WERI-Rb-1 (cell line): ENCODE measurements at regions not wholly inside any gene's neighbourhood (a gene's known extent, or its start where the extent isn't known, plus 50 kb on each side); places are given as distances from the start of the nearest gene placed in this dataset.

ENCODE experiments used
- DNase-seq: peaks from one replicate; pipeline ENCODE4 v3.0.0-alpha.2; 2020
- H3K27ac ChIP-seq: fragments of 250-450 bp; sonication (Bioruptor Pico); 2 replicates; pipeline ENCODE4 v1.5.1; 2020; ENCODE audit warnings: mild to moderate bottlenecking, moderate library complexity
- H3K27me3 ChIP-seq: fragments of 250-450 bp; sonication (Bioruptor Pico); 2 replicates; pipeline ENCODE4 v1.5.1; 2021; ENCODE audit warnings: mild to moderate bottlenecking, low read depth, moderate library complexity; ENCODE audit not compliant: insufficient read depth, severe bottlenecking
- H3K36me3 ChIP-seq: fragments of 250-450 bp; sonication (Bioruptor Pico); 2 replicates; pipeline ENCODE4 v1.5.1; 2020; ENCODE audit warnings: mild to moderate bottlenecking, moderate library complexity
- H3K4me3 ChIP-seq: 2 replicates; pipeline ENCODE4 v1.5.1; 2011; ENCODE audit warnings: low read depth, mild to moderate bottlenecking, control low read depth, low read length
- H3K9me3 ChIP-seq: fragments of 250-450 bp; sonication (Bioruptor Pico); 2 replicates; pipeline ENCODE4 v1.5.1; 2021; ENCODE audit warnings: mild to moderate bottlenecking, moderate library complexity; ENCODE audit not compliant: severe bottlenecking
- CTCF ChIP-seq: IDR thresholded peaks from 2 replicates; pipeline ENCODE4 v1.5.1; 2011; ENCODE audit warnings: low read depth, mild to moderate bottlenecking, control low read depth, inconsistent platforms, low read length

GRCh38 chr17:55644346-55644745 is 78.3 kb downstream of the TMEM100 start:
- DNase-seq: no peak
- no peaks in the 10 kb centered on the region for H3K36me3 ChIP-seq
- TF ChIP-seq CTCF: no peak
- H3K27me3 ChIP-seq: peaks cover 33% of the 10 kb centered on the region
- no peak overlapping the region for H3K27ac ChIP-seq
- no peak overlapping the region for H3K4me3 ChIP-seq
- peaks cover 2% of the 10 kb centered on the region for H3K9me3 ChIP-seq

- no peaks in the 10 kb centered on the region for H3K9me3 ChIP-seq
- peaks cover 26% of the 10 kb centered on the region for H3K27me3 ChIP-seq
- TF ChIP-seq CTCF: no peak
- H3K27ac ChIP-seq: no peak overlapping the region
- H3K36me3 ChIP-seq: no peaks in the 10 kb centered on the region
- DNase-seq: no peak
- no peak overlapping the region for H3K4me3 ChIP-seq
Measured at GRCh38 chr17:55642741-55643140, 79.9 kb downstream of the TMEM100 start.

GRCh38 chr17:55641676-55642081 is 81.0 kb downstream of the TMEM100 start:
- peaks cover 19% of the 10 kb centered on the region for H3K27me3 ChIP-seq
- peak; percentile 90 for DNase-seq
- H3K9me3 ChIP-seq: no peaks in the 10 kb centered on the region
- no peaks in the 10 kb centered on the region for H3K36me3 ChIP-seq
- no peak overlapping the region for H3K4me3 ChIP-seq
- TF ChIP-seq CTCF: peak; percentile 86
- no peak overlapping the region for H3K27ac ChIP-seq

DNA sequence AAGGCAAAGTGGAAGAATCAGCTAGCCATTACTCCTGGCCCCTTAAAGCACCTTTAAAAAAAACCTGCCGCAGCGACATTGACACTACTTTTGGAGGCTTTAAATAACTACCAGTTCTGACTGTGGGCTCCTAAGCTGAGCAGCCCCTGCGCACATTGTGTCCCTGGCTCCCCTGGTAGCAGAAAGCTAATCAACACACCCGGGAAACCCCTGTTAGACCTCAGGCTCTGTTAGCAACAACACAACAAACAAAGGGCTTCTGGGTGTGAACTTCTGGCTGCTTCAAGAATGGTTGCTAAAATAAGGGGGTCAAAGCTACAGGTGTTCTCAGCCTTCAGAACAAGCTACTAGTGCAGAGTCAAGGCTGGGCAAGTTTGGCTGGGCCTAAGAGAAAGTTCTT is 83.6 kb downstream of the TMEM100 start:
- H3K27me3 ChIP-seq: peaks cover 10% of the 10 kb centered on the region
- no peak overlapping the region for H3K4me3 ChIP-seq
- H3K36me3 ChIP-seq: no peaks in the 10 kb centered on the region
- no peak overlapping the region for H3K27ac ChIP-seq
- no peak for DNase-seq
- TF ChIP-seq CTCF: no peak
- no peaks in the 10 kb centered on the region for H3K9me3 ChIP-seq

GRCh38 chr17:55635253-55635914 is 87.3 kb downstream of the TMEM100 start:
- H3K27me3 ChIP-seq: no peaks in the 10 kb centered on the region
- no peak overlapping the region for H3K4me3 ChIP-seq
- TF ChIP-seq CTCF: no peak
- no peaks in the 10 kb centered on the region for H3K36me3 ChIP-seq
- DNase-seq: no peak
- H3K9me3 ChIP-seq: no peaks in the 10 kb centered on the region
- no peak overlapping the region for H3K27ac ChIP-seq

DNA sequence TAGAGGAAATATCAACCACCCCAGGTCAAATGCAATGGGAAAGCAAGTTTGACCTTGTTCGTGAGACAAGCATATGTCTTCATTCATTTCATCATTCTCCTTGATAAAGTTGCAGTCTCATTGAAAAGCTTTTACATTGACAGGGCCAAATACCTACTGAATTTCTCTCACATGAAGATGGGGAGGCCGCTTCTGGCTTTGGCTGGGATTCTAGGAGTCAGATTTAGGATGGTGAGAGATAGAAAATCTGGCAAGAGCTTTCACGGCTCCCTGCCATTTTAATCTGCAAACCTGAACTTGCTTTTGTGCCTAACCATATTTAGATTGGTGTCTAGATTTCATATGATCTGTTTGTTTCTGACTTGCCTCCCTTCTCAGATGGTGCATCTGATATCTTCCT is 88.0 kb downstream of the TMEM100 start:
- DNase-seq: no peak
- no peak for TF ChIP-seq CTCF
- no peak overlapping the region for H3K4me3 ChIP-seq
- H3K9me3 ChIP-seq: no peaks in the 10 kb centered on the region
- no peak overlapping the region for H3K27ac ChIP-seq
- no peaks in the 10 kb centered on the region for H3K36me3 ChIP-seq
- H3K27me3 ChIP-seq: no peaks in the 10 kb centered on the region
